SK-N-SH (cell line): ENCODE measurements at regions not wholly inside any gene's neighbourhood (a gene's known extent, or its start where the extent isn't known, plus 50 kb on each side); places are given as distances from the start of the nearest gene placed in this dataset.

Source experiments
- CTCF ChIA-PET: fragments of 300-600, 350-600 bp; formaldehyde crosslinking; extraction: SDS; loops from one replicate; lab custom pipeline; 2021; lab: Yijun Ruan, JAX
- POLR2A ChIA-PET: fragments of 350-600 bp; sonication (Branson Sonifier 250); formaldehyde crosslinking; extraction: SDS; loops from one replicate; lab custom pipeline; 2020; ENCODE audit warnings: antibody characterized with exemption, inconsistent platforms; lab: Yijun Ruan, JAX
- DNase-seq: peaks from one replicate; pipeline ENCODE4 v3.0.0; 2012
- H2AFZ ChIP-seq: fragments of 200-600 bp; sonication (generic); 2 replicates; pipeline ENCODE4 v1.8.1; 2016; ENCODE audit warnings: antibody characterized with exemption, mild to moderate bottlenecking, low read depth
- H3F3A ChIP-seq: fragments of 200-600 bp; sonication (generic); replicated peaks from 2 replicates; pipeline ENCODE3; 2016; ENCODE audit warnings: antibody characterized with exemption, mild to moderate bottlenecking; ENCODE audit not compliant: insufficient read depth
- H3K27ac ChIP-seq, 2 experiments: fragments of 200-500 bp in 1 of 2; fragments of 200-600 bp in 1 of 2; sonication (Bioruptor generic) in 1 of 2; sonication (generic), shearing (Covaris generic) in 1 of 2; 2 replicates each; pipeline versions ENCODE4 v1.5.1 to v1.6.1; 2014 to 2016; ENCODE audit warnings: low read depth in 2 of 2, inconsistent platforms in 1 of 2, low read length in 1 of 2, mild to moderate bottlenecking in 1 of 2, mixed read lengths in 1 of 2
- H3K27me3 ChIP-seq: fragments of 200-600 bp; sonication (generic), shearing (Covaris generic); 2 replicates; pipeline ENCODE4 v1.6.1; 2016; ENCODE audit warnings: mixed run types; ENCODE audit not compliant: insufficient read depth
- H3K36me3 ChIP-seq, 2 experiments: fragments of 200-500 bp in 1 of 2; fragments of 200-600 bp in 1 of 2; sonication (Bioruptor generic) in 1 of 2; sonication (generic) in 1 of 2; replicated peaks in 1 of 2; 2 replicates each; pipeline versions ENCODE3 to v1.5.1; 2014 to 2016; ENCODE audit warnings: low read length in 1 of 2, mild to moderate bottlenecking in 1 of 2; ENCODE audit not compliant: insufficient read depth in 2 of 2, control insufficient read depth in 1 of 2
- H3K4me1 ChIP-seq, 2 experiments: fragments of 200-500 bp in 1 of 2; fragments of 200-600 bp in 1 of 2; sonication (Bioruptor generic) in 1 of 2; sonication (generic), shearing (Covaris generic) in 1 of 2; 2 replicates each; pipeline versions ENCODE4 v1.5.1 to v1.6.1; 2014 to 2016; ENCODE audit warnings: low read depth in 1 of 2, low read length in 1 of 2, mixed run types in 1 of 2; ENCODE audit not compliant: insufficient read depth in 2 of 2, control insufficient read depth in 1 of 2
- H3K4me2 ChIP-seq: fragments of 200-600 bp; sonication (generic), shearing (Covaris generic); 2 replicates; pipeline ENCODE4 v1.6.1; 2017; ENCODE audit warnings: mixed run types
- H3K4me3 ChIP-seq, 2 experiments: fragments of 200-500 bp in 1 of 2; fragments of 200-600 bp in 1 of 2; sonication (Bioruptor generic) in 1 of 2; sonication (generic), shearing (Covaris generic) in 1 of 2; 2 replicates each; pipeline versions ENCODE4 v1.5.1 to v1.8.1; 2014 to 2016; ENCODE audit warnings: low read depth in 2 of 2, inconsistent platforms in 1 of 2, low read length in 1 of 2, mild to moderate bottlenecking in 1 of 2, mixed read lengths in 1 of 2, moderate library complexity in 1 of 2
- H3K79me2 ChIP-seq: fragments of 200-600 bp; sonication (generic); 2 replicates; pipeline ENCODE4 v1.8.1; 2017; ENCODE audit warnings: mild to moderate bottlenecking; ENCODE audit not compliant: insufficient read depth
- H3K9ac ChIP-seq: fragments of 200-600 bp; sonication (generic); 2 replicates; pipeline ENCODE4 v1.6.1; 2017; ENCODE audit warnings: mixed run types
- H3K9me2 ChIP-seq: fragments of 200-600 bp; sonication (generic); 2 replicates; pipeline ENCODE4 v1.6.1; 2017; ENCODE audit warnings: mixed run types
- H3K9me3 ChIP-seq: fragments of 200-600 bp; sonication (generic); 2 replicates; pipeline ENCODE4 v1.6.1; 2017; ENCODE audit warnings: mixed run types, mild to moderate bottlenecking, moderate library complexity
- H4K20me1 ChIP-seq: fragments of 200-600 bp; sonication (generic); 2 replicates; pipeline ENCODE4 v1.6.1; 2017; ENCODE audit warnings: mild to moderate bottlenecking, mixed run types; ENCODE audit not compliant: insufficient read depth
- ELF1 ChIP-seq: IDR thresholded peaks from 2 replicates; pipeline ENCODE4 v1.4.0; 2012
- FOSL2 ChIP-seq: IDR thresholded peaks from 2 replicates; pipeline ENCODE4 v1.4.0; 2012; ENCODE audit warnings: low read depth, mild to moderate bottlenecking, moderate library complexity, borderline replicate concordance
- FOXM1 ChIP-seq: IDR thresholded peaks from 2 replicates; pipeline ENCODE4 v1.4.0; 2012; ENCODE audit warnings: low read depth, mild to moderate bottlenecking
- GATA2 ChIP-seq: sonication (generic); formaldehyde crosslinking; IDR thresholded peaks from 2 replicates; pipeline ENCODE4 v1.5.0; 2020; ENCODE audit warnings: mild to moderate bottlenecking, missing genetic modification reagents
- IRF3 ChIP-seq: fragments of 150-350 bp; IDR thresholded peaks from 2 replicates; pipeline ENCODE4 v1.6.1; 2016; ENCODE audit warnings: mild to moderate bottlenecking, low read depth, low read length
- MAX ChIP-seq: IDR thresholded peaks from 2 replicates; pipeline ENCODE4 v1.4.0; 2012; ENCODE audit warnings: low read depth
- MEF2A ChIP-seq: IDR thresholded peaks from 2 replicates; pipeline ENCODE4 v1.4.0; 2012; ENCODE audit warnings: low read depth, borderline replicate concordance
- MXI1 ChIP-seq: IDR thresholded peaks from 2 replicates; pipeline ENCODE4 v1.6.1; 2012; ENCODE audit warnings: mild to moderate bottlenecking, low read depth, low read length, improper control_type of control experiment
- NFIC ChIP-seq: IDR thresholded peaks from 2 replicates; pipeline ENCODE4 v1.4.0; 2012; ENCODE audit warnings: borderline replicate concordance
- PBX3 ChIP-seq: IDR thresholded peaks from 2 replicates; pipeline ENCODE4; 2012
- RAD21 ChIP-seq: IDR thresholded peaks from 2 replicates; pipeline ENCODE4 v1.6.1; 2012; ENCODE audit warnings: mild to moderate bottlenecking, low read length
- RFX5 ChIP-seq: IDR thresholded peaks from 2 replicates; pipeline ENCODE4 v1.6.1; 2012; ENCODE audit warnings: mild to moderate bottlenecking, improper control_type of control experiment, low read length
- RXRA ChIP-seq: IDR thresholded peaks from 2 replicates; pipeline ENCODE4 v1.4.0; 2012; ENCODE audit warnings: low read depth, mild to moderate bottlenecking, borderline replicate concordance
- SIN3A ChIP-seq: IDR thresholded peaks from 2 replicates; pipeline ENCODE4 v1.6.1; 2012; ENCODE audit warnings: low read depth, mild to moderate bottlenecking, low read length, moderate library complexity, borderline replicate concordance
- SMC3 ChIP-seq: IDR thresholded peaks from 2 replicates; pipeline ENCODE4 v1.6.1; 2012; ENCODE audit warnings: low read depth, low read length, improper control_type of control experiment
- TEAD4 ChIP-seq: IDR thresholded peaks from 2 replicates; pipeline ENCODE4 v1.4.0; 2012; ENCODE audit warnings: mild to moderate bottlenecking, borderline replicate concordance; ENCODE audit not compliant: insufficient read depth
- WGBS: methylation state at CpG from one replicate; pipeline ENCODE4 v1.1.6; 2017; ENCODE audit warnings: low lambda C conversion rate; 5-methylcytosine and 5-hydroxymethylcytosine counted together
- TF ChIP-seq, protein P1 (sequence below): IDR thresholded peaks from 2 replicates; pipeline ENCODE4 v1.4.0; 2012; ENCODE audit warnings: low read depth, borderline replicate concordance
- TF ChIP-seq, protein P2 (sequence below): fragments of 200-600 bp; sonication (generic); IDR thresholded peaks from 2 replicates; pipeline ENCODE4 v1.6.1; 2017; ENCODE audit warnings: antibody characterized with exemption, mild to moderate bottlenecking, moderate library complexity

DNA sequence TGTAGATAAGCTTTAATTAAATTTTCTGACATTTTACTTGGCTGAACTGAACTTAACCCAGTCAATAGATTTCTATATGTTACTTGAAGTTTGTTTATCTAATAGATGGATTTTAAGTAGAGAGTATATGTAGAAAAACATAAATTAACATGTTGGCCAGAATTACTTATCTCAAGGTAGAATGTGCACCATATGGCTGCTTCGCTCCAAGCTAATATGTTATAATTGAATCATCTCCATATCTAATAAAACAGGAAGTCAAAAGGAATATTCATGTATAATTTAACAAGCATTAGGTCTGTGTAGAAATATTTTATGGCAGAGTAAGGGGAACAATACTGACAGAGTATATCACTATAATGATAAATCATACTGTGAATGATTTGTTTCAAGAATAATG is 650.7 kb upstream of the ALCAM start (continued):
- TF ChIP-seq, protein P1, sequence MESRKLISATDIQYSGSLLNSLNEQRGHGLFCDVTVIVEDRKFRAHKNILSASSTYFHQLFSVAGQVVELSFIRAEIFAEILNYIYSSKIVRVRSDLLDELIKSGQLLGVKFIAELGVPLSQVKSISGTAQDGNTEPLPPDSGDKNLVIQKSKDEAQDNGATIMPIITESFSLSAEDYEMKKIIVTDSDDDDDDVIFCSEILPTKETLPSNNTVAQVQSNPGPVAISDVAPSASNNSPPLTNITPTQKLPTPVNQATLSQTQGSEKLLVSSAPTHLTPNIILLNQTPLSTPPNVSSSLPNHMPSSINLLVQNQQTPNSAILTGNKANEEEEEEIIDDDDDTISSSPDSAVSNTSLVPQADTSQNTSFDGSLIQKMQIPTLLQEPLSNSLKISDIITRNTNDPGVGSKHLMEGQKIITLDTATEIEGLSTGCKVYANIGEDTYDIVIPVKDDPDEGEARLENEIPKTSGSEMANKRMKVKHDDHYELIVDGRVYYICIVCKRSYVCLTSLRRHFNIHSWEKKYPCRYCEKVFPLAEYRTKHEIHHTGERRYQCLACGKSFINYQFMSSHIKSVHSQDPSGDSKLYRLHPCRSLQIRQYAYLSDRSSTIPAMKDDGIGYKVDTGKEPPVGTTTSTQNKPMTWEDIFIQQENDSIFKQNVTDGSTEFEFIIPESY: no peak
- no peak for TF ChIP-seq SIN3A
- TF ChIP-seq, protein P2, sequence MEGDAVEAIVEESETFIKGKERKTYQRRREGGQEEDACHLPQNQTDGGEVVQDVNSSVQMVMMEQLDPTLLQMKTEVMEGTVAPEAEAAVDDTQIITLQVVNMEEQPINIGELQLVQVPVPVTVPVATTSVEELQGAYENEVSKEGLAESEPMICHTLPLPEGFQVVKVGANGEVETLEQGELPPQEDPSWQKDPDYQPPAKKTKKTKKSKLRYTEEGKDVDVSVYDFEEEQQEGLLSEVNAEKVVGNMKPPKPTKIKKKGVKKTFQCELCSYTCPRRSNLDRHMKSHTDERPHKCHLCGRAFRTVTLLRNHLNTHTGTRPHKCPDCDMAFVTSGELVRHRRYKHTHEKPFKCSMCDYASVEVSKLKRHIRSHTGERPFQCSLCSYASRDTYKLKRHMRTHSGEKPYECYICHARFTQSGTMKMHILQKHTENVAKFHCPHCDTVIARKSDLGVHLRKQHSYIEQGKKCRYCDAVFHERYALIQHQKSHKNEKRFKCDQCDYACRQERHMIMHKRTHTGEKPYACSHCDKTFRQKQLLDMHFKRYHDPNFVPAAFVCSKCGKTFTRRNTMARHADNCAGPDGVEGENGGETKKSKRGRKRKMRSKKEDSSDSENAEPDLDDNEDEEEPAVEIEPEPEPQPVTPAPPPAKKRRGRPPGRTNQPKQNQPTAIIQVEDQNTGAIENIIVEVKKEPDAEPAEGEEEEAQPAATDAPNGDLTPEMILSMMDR: no peak

DNA sequence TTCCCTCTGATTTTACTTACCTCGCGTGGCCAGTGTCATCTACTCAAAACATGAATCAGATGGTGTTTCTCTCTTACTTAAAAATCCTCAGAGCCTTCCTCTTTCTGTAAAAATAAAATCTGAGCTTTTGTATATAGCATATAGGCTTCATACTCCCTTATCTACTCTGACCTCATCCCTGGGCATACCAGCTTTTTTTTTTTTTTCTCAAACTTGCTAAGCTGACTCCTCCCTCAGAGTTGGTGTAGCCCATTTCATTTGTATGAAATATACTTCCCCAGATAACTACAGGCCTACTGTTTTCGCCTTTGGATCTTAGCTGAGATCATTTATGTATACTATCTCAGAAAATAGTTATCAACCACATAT is 648.9 kb upstream of the ALCAM start:
- ChIA-PET CTCF (no interaction called here), POLR2A (no interaction called here)
- Histone ChIP-seq H2AFZ (no peak overlapping the region), H3K4me3 (no peak overlapping the region), H3K4me1 (no peaks in the 10 kb centered on the region; a peak in 1 of 4 replicates), H3F3A (no peaks in the 10 kb centered on the region), H3K9me2 (no peaks in the 10 kb centered on the region), H3K4me2 (no peak overlapping the region), H3K9ac (no peak overlapping the region), H3K27me3 (no peaks in the 10 kb centered on the region), H3K36me3 (no peaks in the 10 kb centered on the region), H3K79me2 (no peaks in the 10 kb centered on the region), H3K9me3 (no peaks in the 10 kb centered on the region), H3K27ac (no peak overlapping the region), H4K20me1 (no peaks in the 10 kb centered on the region)
- WGBS: 88% methylated on average over 3 of the region's 3 CpGs
- DNase-seq: no peak
- TF ChIP-seq MEF2A: no peak
- TF ChIP-seq MXI1: no peak
- TF ChIP-seq ELF1: no peak
- TF ChIP-seq MAX: no peak
- no peak for TF ChIP-seq PBX3
- no peak for TF ChIP-seq FOSL2
- no peak for TF ChIP-seq IRF3
- TF ChIP-seq, protein P2: no peak
- no peak for TF ChIP-seq RFX5
- TF ChIP-seq GATA2: no peak
- no peak for TF ChIP-seq RAD21
- no peak for TF ChIP-seq RXRA
- TF ChIP-seq SMC3: no peak
- TF ChIP-seq NFIC: no peak
- no peak for TF ChIP-seq TEAD4
- no peak for TF ChIP-seq FOXM1
